ENCODE measurements at regions not wholly inside any gene's neighbourhood (a gene's known extent, or its start where the extent isn't known, plus 50 kb on each side); places are given as distances from the start of the nearest gene placed in this dataset.

- Histone ChIP-seq H4K5ac (ENCODE audit: insufficient read length, low read depth, low read length) (no peak overlapping the region), H3K79me1 (ENCODE audit: insufficient read depth, low read depth, low read length, poor library complexity, severe bottlenecking) (no peaks in the 10 kb centered on the region), H2BK120ac (ENCODE audit: low read depth, low read length, poor library complexity, severe bottlenecking) (no peak overlapping the region), H3K27ac (ENCODE audit: insufficient read length, low read depth, low read length) (no peak overlapping the region), H2AK5ac (ENCODE audit: insufficient read length, low read length) (no peak overlapping the region), H2BK5ac (ENCODE audit: insufficient read length, low read length) (no peak overlapping the region), H4K8ac (replicated peaks; ENCODE audit: insufficient read length, low read depth, low read length) (no peak overlapping the region), H3K14ac (ENCODE audit: insufficient read depth, low read length) (no peak overlapping the region), H4K91ac (ENCODE audit: insufficient read length, low read depth, low read length) (no peak overlapping the region), H3K23me2 (ENCODE audit: insufficient read length, low read depth, low read length, poor library complexity, severe bottlenecking) (no peaks in the 10 kb centered on the region), H3K18ac (ENCODE audit: insufficient read length, low read depth, low read length) (no peak overlapping the region), H3K4ac (ENCODE audit: low read depth, low read length) (no peak overlapping the region), H2BK15ac (ENCODE audit: low read depth, low read length) (no peak overlapping the region), H3K4me1 (ENCODE audit: insufficient read depth, low read length) (no peaks in the 10 kb centered on the region), H3T11ph (ENCODE audit: low read length) (no peak overlapping the region), H3K27me3 (ENCODE audit: insufficient read depth, low read length) (no peaks in the 10 kb centered on the region), H3K23ac (ENCODE audit: insufficient read length, low read depth, low read length) (no peak overlapping the region), H3K79me2 (ENCODE audit: insufficient read depth, low read length) (no peaks in the 10 kb centered on the region), H2BK12ac (ENCODE audit: insufficient read length, low read depth, low read length) (no peak overlapping the region), H2BK20ac (ENCODE audit: low read depth, low read length, poor library complexity, severe bottlenecking) (no peak overlapping the region), H3K56ac (ENCODE audit: insufficient read length, low read depth, low read length) (no peak overlapping the region), H3K9me3 (ENCODE audit: control insufficient read depth, low read depth, low read length) (no peaks in the 10 kb centered on the region), H3K9ac (ENCODE audit: extremely low read depth, insufficient read length, low read length) (no peak overlapping the region), H3K4me2 (ENCODE audit: insufficient read depth, insufficient read length, low read length) (no peak overlapping the region), H2AFZ (ENCODE audit: low read length) (no peak overlapping the region), H4K20me1 (ENCODE audit: control insufficient read depth, insufficient read depth, insufficient read length) (no peaks in the 10 kb centered on the region)
- H3K9me3 Mint-ChIP-seq = no peaks in the 10 kb centered on the region
- DNase-seq = no peak
- H3K27ac Mint-ChIP-seq = peak overlapping the region in 1 of 3 experiments; percentile 36; a peak in 1 of 7 replicates
- H3K36me3 Mint-ChIP-seq (ENCODE audit: insufficient read depth in 1 of 3, low read depth in 3 of 3) = no peaks in the 10 kb centered on the region
- no peaks in the 10 kb centered on the region for H3K4me1 Mint-ChIP-seq
- H3K4me3 Mint-ChIP-seq = no peak overlapping the region
- no CpG with 5 or more reads among the region's 3 CpGs for WGBS (ENCODE audit: extremely low coverage, insufficient read length, low lambda C conversion rate)
- no peak for TF ChIP-seq CTCF (conservative IDR thresholded peaks at IDR 0.05)
- no peaks in the 10 kb centered on the region for H3K27me3 Mint-ChIP-seq (ENCODE audit: low read depth)
Measured at GRCh38 chr20:6671829-6672228, 95.7 kb upstream of the BMP2 start.

Measured in H9 (cell line).